ENCODE measurements at regions not wholly inside any gene's neighbourhood (a gene's known extent, or its start where the extent isn't known, plus 50 kb on each side); places are given as distances from the start of the nearest gene placed in this dataset.

DNA sequence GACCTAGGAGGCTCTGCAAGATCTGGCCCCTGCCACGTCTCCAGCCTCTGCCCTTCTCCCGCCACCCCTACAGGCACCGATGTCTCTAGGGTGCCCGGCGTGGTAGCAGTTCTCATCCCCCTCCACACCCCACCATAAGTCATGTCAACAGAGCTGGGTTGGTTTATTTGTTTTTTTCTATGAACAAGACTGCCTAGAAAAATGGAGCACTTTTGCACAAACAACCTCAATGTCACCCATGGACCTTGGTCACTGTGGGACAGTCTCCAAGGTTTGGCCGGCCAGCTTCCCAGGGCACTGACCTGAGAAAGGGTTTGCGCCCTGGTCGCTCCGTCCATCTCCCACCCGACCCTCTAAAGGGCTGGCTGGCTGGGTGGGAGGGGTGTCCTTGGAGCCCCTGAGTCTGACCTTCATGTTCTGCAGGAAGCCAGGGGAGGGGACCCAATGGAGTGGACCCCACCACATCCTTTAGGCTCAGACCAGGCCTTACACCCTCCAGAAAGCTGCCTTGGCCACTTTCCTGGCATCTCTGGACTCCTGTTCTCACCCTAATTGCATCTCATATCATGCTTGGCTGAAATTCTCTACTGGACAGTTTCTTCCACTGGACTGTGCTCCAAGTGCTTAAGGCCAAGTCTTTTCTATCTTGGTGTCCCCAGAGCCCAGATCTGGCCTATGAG lies 104.8 kb upstream of the PTPN1 start:
- TF ChIP-seq, protein P1, sequence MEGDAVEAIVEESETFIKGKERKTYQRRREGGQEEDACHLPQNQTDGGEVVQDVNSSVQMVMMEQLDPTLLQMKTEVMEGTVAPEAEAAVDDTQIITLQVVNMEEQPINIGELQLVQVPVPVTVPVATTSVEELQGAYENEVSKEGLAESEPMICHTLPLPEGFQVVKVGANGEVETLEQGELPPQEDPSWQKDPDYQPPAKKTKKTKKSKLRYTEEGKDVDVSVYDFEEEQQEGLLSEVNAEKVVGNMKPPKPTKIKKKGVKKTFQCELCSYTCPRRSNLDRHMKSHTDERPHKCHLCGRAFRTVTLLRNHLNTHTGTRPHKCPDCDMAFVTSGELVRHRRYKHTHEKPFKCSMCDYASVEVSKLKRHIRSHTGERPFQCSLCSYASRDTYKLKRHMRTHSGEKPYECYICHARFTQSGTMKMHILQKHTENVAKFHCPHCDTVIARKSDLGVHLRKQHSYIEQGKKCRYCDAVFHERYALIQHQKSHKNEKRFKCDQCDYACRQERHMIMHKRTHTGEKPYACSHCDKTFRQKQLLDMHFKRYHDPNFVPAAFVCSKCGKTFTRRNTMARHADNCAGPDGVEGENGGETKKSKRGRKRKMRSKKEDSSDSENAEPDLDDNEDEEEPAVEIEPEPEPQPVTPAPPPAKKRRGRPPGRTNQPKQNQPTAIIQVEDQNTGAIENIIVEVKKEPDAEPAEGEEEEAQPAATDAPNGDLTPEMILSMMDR (IDR thresholded peaks at IDR 0.05; ENCODE audit: low read length), result no peak
- TF ChIP-seq EZH2 (IDR thresholded peaks at IDR 0.05; ENCODE audit: borderline replicate concordance, low read length), result no peak
